Lung (tissue), 11 donors: ENCODE measurements at regions not wholly inside any gene's neighbourhood (a gene's known extent, or its start where the extent isn't known, plus 50 kb on each side); places are given as distances from the start of the nearest gene placed in this dataset.
"Not testable (repeated sequence)": the region's sequence is repeated elsewhere in the genome, so short reads cannot be mapped to it uniquely, and the experiment has no call there.

Source experiments
- ATAC-seq: fragments of 200-7000 bp; cut with Tn5 transposase; one replicate; pipeline ENCODE4 v1.9.1; 2020; ENCODE audit warnings: moderate number of reproducible peaks; ENCODE audit not compliant: insufficient read depth, low FRiP score
- DNase-seq, 3 donors: peaks; one replicate each; pipeline ENCODE4 v3.0.0-alpha.2; 2013 to 2017
- H3K27ac ChIP-seq, 2 donors: one replicate each; pipeline ENCODE4 v1.5.1; 2013; ENCODE audit warnings: mild to moderate bottlenecking in 2 of 2, moderate library complexity in 2 of 2, control low read depth in 1 of 2, inconsistent platforms in 1 of 2, low read depth in 1 of 2, low read length in 1 of 2
- H3K27me3 ChIP-seq, 3 donors: one replicate each; pipeline ENCODE4 v1.5.1; 2013; ENCODE audit warnings: low read length in 2 of 3; ENCODE audit not compliant: control insufficient read depth in 3 of 3, insufficient read depth in 3 of 3
- H3K36me3 ChIP-seq, 4 donors: one replicate each; pipeline ENCODE4 v1.5.1; 2013; ENCODE audit warnings: low read length in 4 of 4, mild to moderate bottlenecking in 1 of 4, moderate library complexity in 1 of 4; ENCODE audit not compliant: control insufficient read depth in 4 of 4, insufficient read depth in 4 of 4
- H3K4me1 ChIP-seq, 5 donors: one replicate each; pipeline ENCODE4 v1.5.1; 2013; ENCODE audit warnings: low read length in 5 of 5, mild to moderate bottlenecking in 2 of 5, moderate library complexity in 1 of 5; ENCODE audit not compliant: control insufficient read depth in 5 of 5, insufficient read depth in 5 of 5
- H3K4me3 ChIP-seq: one replicate; pipeline ENCODE4 v1.5.1; 2013; ENCODE audit warnings: mild to moderate bottlenecking, control low read depth, moderate library complexity
- H3K9ac ChIP-seq, 2 donors: one replicate each; pipeline ENCODE4 v1.5.1; 2013; ENCODE audit warnings: low read length in 2 of 2, control low read depth in 1 of 2; ENCODE audit not compliant: insufficient read depth in 1 of 2
- H3K9me3 ChIP-seq, 4 donors: one replicate each; pipeline ENCODE4 v1.5.1; 2013; ENCODE audit warnings: low read length in 3 of 4, mild to moderate bottlenecking in 1 of 4, moderate library complexity in 1 of 4; ENCODE audit not compliant: control insufficient read depth in 4 of 4, insufficient read depth in 3 of 4
- WGBS, 2 donors: extraction: QIAGEN DNeasy Blood & Tissue Kit; methylation state at CpG; one replicate each; pipeline ENCODE4 v1.1.7; 2013; 5-methylcytosine and 5-hydroxymethylcytosine counted together
- TF ChIP-seq, protein P1 (sequence below): IDR thresholded peaks from 2 replicates; pipeline ENCODE4 v1.5.1; 2012; ENCODE audit warnings: mild to moderate bottlenecking; ENCODE audit errors: control extremely low read depth, extremely low read depth
- donor health status: control.
- donor health status: control.
- donor health status: Bipolar disorder and iron deficiency.
- donor health status: healthy.
- donor health status: DM: yes; HTN: yes; CAD: no.

DNA sequence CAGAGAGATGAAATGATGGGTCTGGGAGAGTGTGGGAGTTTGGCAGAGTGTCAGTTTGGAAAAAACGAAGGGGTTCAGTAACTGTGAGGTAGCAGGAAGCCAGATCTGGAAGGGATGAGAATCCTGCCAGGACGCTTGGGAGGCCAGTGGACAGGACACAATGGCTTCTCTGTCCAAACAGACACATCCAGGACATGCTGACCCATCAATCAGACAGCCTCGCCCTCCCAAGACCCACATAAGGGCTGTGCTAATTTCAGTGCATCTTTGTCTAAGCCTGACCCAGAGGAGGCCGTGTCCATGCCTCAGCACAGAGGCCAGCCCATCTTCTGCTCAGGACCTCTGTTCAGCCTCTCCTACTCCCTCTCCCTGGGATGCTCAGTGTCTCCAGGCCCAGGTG is 576.5 kb upstream of the B3GAT1 start:
- DNase-seq (no peak), ATAC-seq (no peak)
- Histone ChIP-seq H3K9me3 (peaks cover 0 to 1% (median 0%) of the 10 kb centered on the region in 4 donors), H3K36me3 (no peaks in the 10 kb centered on the region), H3K4me3 (no peak overlapping the region), H3K4me1 (no peaks in the 10 kb centered on the region), H3K27me3 (no peaks in the 10 kb centered on the region), H3K27ac (no peak overlapping the region), H3K9ac (no peak overlapping the region)
- WGBS, 2 donors: 61 to 69% methylated on average over 4 of the region's 4 CpGs
- TF ChIP-seq, protein P1, sequence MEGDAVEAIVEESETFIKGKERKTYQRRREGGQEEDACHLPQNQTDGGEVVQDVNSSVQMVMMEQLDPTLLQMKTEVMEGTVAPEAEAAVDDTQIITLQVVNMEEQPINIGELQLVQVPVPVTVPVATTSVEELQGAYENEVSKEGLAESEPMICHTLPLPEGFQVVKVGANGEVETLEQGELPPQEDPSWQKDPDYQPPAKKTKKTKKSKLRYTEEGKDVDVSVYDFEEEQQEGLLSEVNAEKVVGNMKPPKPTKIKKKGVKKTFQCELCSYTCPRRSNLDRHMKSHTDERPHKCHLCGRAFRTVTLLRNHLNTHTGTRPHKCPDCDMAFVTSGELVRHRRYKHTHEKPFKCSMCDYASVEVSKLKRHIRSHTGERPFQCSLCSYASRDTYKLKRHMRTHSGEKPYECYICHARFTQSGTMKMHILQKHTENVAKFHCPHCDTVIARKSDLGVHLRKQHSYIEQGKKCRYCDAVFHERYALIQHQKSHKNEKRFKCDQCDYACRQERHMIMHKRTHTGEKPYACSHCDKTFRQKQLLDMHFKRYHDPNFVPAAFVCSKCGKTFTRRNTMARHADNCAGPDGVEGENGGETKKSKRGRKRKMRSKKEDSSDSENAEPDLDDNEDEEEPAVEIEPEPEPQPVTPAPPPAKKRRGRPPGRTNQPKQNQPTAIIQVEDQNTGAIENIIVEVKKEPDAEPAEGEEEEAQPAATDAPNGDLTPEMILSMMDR: no peak

DNA sequence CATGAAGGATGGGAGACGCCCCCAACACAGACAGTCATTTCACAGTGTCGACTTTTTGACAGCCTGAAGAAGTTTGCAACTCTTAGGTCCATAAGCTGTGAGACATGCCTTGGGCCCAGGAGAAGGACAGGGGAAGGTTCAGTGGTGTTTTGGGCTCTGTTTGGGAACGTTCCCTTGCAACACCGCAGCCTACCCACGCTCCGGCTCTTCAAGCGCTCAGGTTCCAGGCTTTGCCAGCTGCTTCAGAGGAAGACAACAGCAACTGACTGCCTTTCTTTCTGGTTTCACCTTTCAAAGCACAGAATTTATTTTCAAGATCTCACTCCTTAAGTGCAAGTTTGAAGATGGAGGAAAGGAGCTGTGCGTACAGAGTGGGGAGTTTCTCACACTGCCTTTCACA is 575.8 kb upstream of the B3GAT1 start:
- no peak for ATAC-seq
- DNase-seq: no peak
- Histone ChIP-seq H3K27me3 (no peaks in the 10 kb centered on the region), H3K36me3 (no peaks in the 10 kb centered on the region), H3K9me3 (peaks cover 0 to 1% (median 0%) of the 10 kb centered on the region in 4 donors), H3K9ac (no peak overlapping the region), H3K4me1 (no peaks in the 10 kb centered on the region), H3K4me3 (no peak overlapping the region), H3K27ac (no peak overlapping the region)
- TF ChIP-seq, protein P1: no peak
- 67 to 69% methylated on average over 8 of the region's 8 CpGs for WGBS, 2 donors

DNA sequence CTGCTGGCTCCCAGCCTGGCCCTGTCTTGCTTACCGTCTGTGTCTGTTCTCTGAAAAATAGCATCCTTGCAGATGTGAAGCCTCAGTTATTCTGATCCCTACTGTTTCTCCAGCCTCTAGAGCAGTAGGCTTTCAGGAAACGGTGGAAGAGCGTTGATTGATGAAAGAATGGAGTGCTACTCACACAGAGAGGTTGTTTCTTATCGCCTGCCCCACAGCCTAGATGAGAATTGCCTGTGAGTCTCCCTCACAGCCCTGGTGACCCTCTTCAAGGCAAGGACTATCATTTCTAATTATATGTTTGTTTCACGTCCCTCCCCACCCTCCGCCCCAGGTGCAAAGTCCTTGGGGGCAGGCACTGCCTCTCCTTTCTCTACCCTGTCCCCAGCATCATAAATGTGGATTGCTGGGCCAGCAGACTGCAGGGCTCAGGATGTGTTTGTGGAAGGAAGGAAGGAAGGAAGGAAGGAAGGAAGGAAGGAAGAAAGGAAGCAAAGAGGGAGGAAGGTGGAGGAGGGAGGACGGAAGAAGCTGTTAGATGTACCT is 575.3 kb upstream of the B3GAT1 start:
- no peaks in the 10 kb centered on the region for H3K4me1 ChIP-seq
- no peak for DNase-seq
- 65 to 67% methylated on average over 7 of the region's 7 CpGs for WGBS, 2 donors
- no peak overlapping the region for H3K27ac ChIP-seq
- no peak overlapping the region for H3K9ac ChIP-seq
- H3K27me3 ChIP-seq: no peaks in the 10 kb centered on the region
- ATAC-seq: no peak
- TF ChIP-seq, protein P1: no peak
- no peaks in the 10 kb centered on the region for H3K36me3 ChIP-seq
- no peak overlapping the region for H3K4me3 ChIP-seq
- H3K9me3 ChIP-seq: peaks cover 0 to 1% (median 0%) of the 10 kb centered on the region in 4 donors

DNA sequence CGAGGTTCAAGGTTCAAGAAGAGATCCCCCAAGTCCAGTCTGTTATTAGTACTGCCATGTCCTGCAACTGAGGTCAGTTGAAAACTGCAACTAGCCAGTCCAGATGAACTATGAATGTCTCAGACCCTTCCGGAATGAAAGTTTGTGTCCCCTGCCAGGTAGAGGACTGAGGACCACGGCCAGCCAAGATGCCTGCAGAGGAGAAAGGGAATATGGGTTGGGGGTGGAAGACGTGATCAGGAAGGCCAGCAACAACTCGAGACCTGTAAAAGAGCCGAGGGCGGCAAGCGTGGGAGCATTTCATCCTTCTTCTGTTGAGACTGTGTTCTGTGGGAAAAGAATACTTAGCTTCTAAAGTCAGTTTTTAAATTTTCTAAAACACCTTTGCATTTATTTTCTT is 572.4 kb upstream of the B3GAT1 start:
- Histone ChIP-seq H3K4me3 (no peak overlapping the region), H3K36me3 (no peaks in the 10 kb centered on the region), H3K9me3 (peaks cover 0 to 1% (median 0%) of the 10 kb centered on the region in 4 donors), H3K9ac (no peak overlapping the region), H3K4me1 (no peaks in the 10 kb centered on the region), H3K27me3 (no peaks in the 10 kb centered on the region), H3K27ac (no peak overlapping the region)
- TF ChIP-seq, protein P1: no peak
- DNase-seq (no peak), ATAC-seq (no peak)
- WGBS, 2 donors: 79 to 82% methylated on average over 8 of the region's 8 CpGs

DNA sequence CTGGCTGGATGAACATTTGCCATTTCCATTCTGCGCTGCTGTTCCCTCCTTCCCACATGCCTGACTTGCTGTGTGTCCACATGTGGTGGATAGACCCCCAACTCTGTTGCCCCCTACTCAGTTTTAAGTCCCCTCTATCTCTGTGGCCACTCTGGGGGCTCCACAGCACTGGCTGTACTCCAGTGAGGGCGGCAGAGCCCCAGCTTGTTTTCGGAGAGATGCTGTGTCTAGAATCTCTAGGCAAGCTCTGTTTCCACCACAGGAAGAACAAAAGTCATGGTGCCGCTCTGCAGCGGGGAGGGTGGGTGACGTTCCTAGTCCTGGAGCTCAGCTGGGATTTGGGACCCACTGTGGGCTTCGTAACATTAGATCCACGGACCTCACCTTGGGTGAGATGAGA is 570.4 kb upstream of the B3GAT1 start:
- H3K4me1 ChIP-seq, H3K4me3 ChIP-seq, H3K27me3 ChIP-seq, DNase-seq, H3K9me3 ChIP-seq, H3K27ac ChIP-seq, ATAC-seq, H3K36me3 ChIP-seq, H3K9ac ChIP-seq: not testable (repeated sequence)
- WGBS, 2 donors: 86 to 87% methylated on average over 8 of the region's 8 CpGs
